H9 (cell line): ENCODE measurements at regions not wholly inside any gene's neighbourhood (a gene's known extent, or its start where the extent isn't known, plus 50 kb on each side); places are given as distances from the start of the nearest gene placed in this dataset.

Source experiments
- DNase-seq: peaks from one replicate; pipeline ENCODE4 v3.0.0-alpha.2; 2017
- H2AFZ ChIP-seq: one replicate; pipeline ENCODE4 v1.6.1; 2013; ENCODE audit warnings: mild to moderate bottlenecking, low read length, control low read depth, moderate library complexity
- H2AK5ac ChIP-seq: 2 replicates; pipeline ENCODE4 v1.6.1; 2013; ENCODE audit warnings: low read length, control low read depth, mixed read lengths; ENCODE audit not compliant: insufficient read length
- H2BK120ac ChIP-seq: one replicate; pipeline ENCODE4 v1.6.1; 2013; ENCODE audit warnings: low read depth, mild to moderate bottlenecking, low read length, control low read depth, inconsistent platforms; ENCODE audit not compliant: poor library complexity, severe bottlenecking
- H2BK12ac ChIP-seq: 2 replicates; pipeline ENCODE4 v1.6.1; 2013; ENCODE audit warnings: low read length, control low read depth, mixed read lengths, low read depth; ENCODE audit not compliant: insufficient read length
- H2BK15ac ChIP-seq: 2 replicates; pipeline ENCODE4 v1.6.1; 2013; ENCODE audit warnings: low read depth, low read length, control low read depth
- H2BK20ac ChIP-seq: one replicate; pipeline ENCODE4 v1.6.1; 2013; ENCODE audit warnings: low read depth, mild to moderate bottlenecking, low read length, control low read depth, inconsistent platforms; ENCODE audit not compliant: poor library complexity, severe bottlenecking
- H2BK5ac ChIP-seq: 2 replicates; pipeline ENCODE4 v1.6.1; 2013; ENCODE audit warnings: low read length, control low read depth, mixed read lengths; ENCODE audit not compliant: insufficient read length
- H3K14ac ChIP-seq: 2 replicates; pipeline ENCODE4 v1.6.1; 2013; ENCODE audit warnings: low read length, control low read depth; ENCODE audit not compliant: insufficient read depth
- H3K18ac ChIP-seq: 2 replicates; pipeline ENCODE4 v1.6.1; 2013; ENCODE audit warnings: low read depth, mild to moderate bottlenecking, mixed read lengths, low read length, control low read depth; ENCODE audit not compliant: insufficient read length
- H3K23ac ChIP-seq: 2 replicates; pipeline ENCODE4 v1.6.1; 2013; ENCODE audit warnings: low read length, control low read depth, mixed read lengths, low read depth; ENCODE audit not compliant: insufficient read length
- H3K23me2 ChIP-seq: 2 replicates; pipeline ENCODE4 v1.6.1; 2013; ENCODE audit warnings: low read depth, mild to moderate bottlenecking, mixed read lengths, low read length, control low read depth; ENCODE audit not compliant: insufficient read length, poor library complexity, severe bottlenecking
- H3K27ac ChIP-seq: 2 replicates; pipeline ENCODE4 v1.5.1; 2013; ENCODE audit warnings: low read length, control low read depth, mixed read lengths, low read depth; ENCODE audit not compliant: insufficient read length
- H3K27me3 ChIP-seq: 2 replicates; pipeline ENCODE4 v1.6.1; 2013; ENCODE audit warnings: low read length, control low read depth, inconsistent platforms; ENCODE audit not compliant: insufficient read depth
- H3K4ac ChIP-seq: 2 replicates; pipeline ENCODE4 v1.6.1; 2013; ENCODE audit warnings: low read depth, mild to moderate bottlenecking, control low read depth, inconsistent platforms, low read length, moderate library complexity
- H3K4me1 ChIP-seq: 2 replicates; pipeline ENCODE4 v1.6.1; 2013; ENCODE audit warnings: low read length, control low read depth, inconsistent platforms; ENCODE audit not compliant: insufficient read depth
- H3K4me2 ChIP-seq: 2 replicates; pipeline ENCODE4 v1.6.1; 2013; ENCODE audit warnings: low read length, control low read depth, mixed read lengths; ENCODE audit not compliant: insufficient read length, insufficient read depth
- H3K56ac ChIP-seq: 2 replicates; pipeline ENCODE4 v1.6.1; 2013; ENCODE audit warnings: low read depth, mild to moderate bottlenecking, mixed read lengths, low read length, control low read depth; ENCODE audit not compliant: insufficient read length
- H3K79me1 ChIP-seq: 2 replicates; pipeline ENCODE4 v1.6.1; 2013; ENCODE audit warnings: low read depth, mild to moderate bottlenecking, moderate library complexity, low read length, control low read depth, inconsistent platforms; ENCODE audit not compliant: insufficient read depth, poor library complexity, severe bottlenecking
- H3K79me2 ChIP-seq: 2 replicates; pipeline ENCODE4 v1.6.1; 2013; ENCODE audit warnings: low read length, control low read depth, inconsistent platforms; ENCODE audit not compliant: insufficient read depth
- H3K9ac ChIP-seq: 2 replicates; pipeline ENCODE4 v1.6.1; 2013; ENCODE audit warnings: low read length, control low read depth, mixed read lengths; ENCODE audit not compliant: insufficient read length; ENCODE audit errors: extremely low read depth
- H3K9me3 ChIP-seq: one replicate; pipeline ENCODE4 v1.6.1; 2013; ENCODE audit warnings: low read depth, low read length, inconsistent platforms; ENCODE audit not compliant: control insufficient read depth
- H3T11ph ChIP-seq: one replicate; pipeline ENCODE4 v1.6.1; 2013; ENCODE audit warnings: mild to moderate bottlenecking, low read length, control low read depth, inconsistent platforms
- H4K20me1 ChIP-seq: one replicate; pipeline ENCODE4 v1.6.1; 2013; ENCODE audit not compliant: control insufficient read depth, insufficient read length, insufficient read depth
- H4K5ac ChIP-seq: 2 replicates; pipeline ENCODE4 v1.6.1; 2013; ENCODE audit warnings: low read depth, mild to moderate bottlenecking, mixed read lengths, low read length, control low read depth; ENCODE audit not compliant: insufficient read length
- H4K8ac ChIP-seq: replicated peaks from 2 replicates; pipeline ENCODE4 v1.6.1; 2013; ENCODE audit warnings: low read length, control low read depth, mixed read lengths, low read depth; ENCODE audit not compliant: insufficient read length
- H4K91ac ChIP-seq: 2 replicates; pipeline ENCODE4 v1.6.1; 2013; ENCODE audit warnings: low read depth, mild to moderate bottlenecking, moderate library complexity, mixed read lengths, low read length, control low read depth; ENCODE audit not compliant: insufficient read length
- H3K27ac Mint-ChIP-seq, 3 experiments: 2 replicates in 2 of 3; 3 replicates in 1 of 3; pipeline ENCODE4 v1.8.0; 2020 to 2021; ENCODE audit warnings: mixed read lengths in 3 of 3, mild to moderate bottlenecking in 1 of 3, moderate library complexity in 1 of 3
- H3K27me3 Mint-ChIP-seq: 2 replicates; pipeline ENCODE4 v1.8.0; 2021; ENCODE audit warnings: low read depth, mild to moderate bottlenecking, moderate library complexity, mixed read lengths
- H3K36me3 Mint-ChIP-seq, 3 experiments: 2 replicates in 2 of 3; 3 replicates in 1 of 3; pipeline ENCODE4 v1.8.0; 2020 to 2021; ENCODE audit warnings: low read depth in 3 of 3, mixed read lengths in 3 of 3; ENCODE audit not compliant: insufficient read depth in 1 of 3
- H3K4me1 Mint-ChIP-seq, 2 experiments: 2 replicates each; pipeline ENCODE4 v1.8.0; 2020; ENCODE audit warnings: mixed read lengths in 2 of 2
- H3K4me3 Mint-ChIP-seq, 2 experiments: 2 replicates in 1 of 2; 3 replicates in 1 of 2; pipeline ENCODE4 v1.8.0; 2020 to 2021; ENCODE audit warnings: mild to moderate bottlenecking in 2 of 2, mixed read lengths in 2 of 2, moderate library complexity in 1 of 2
- H3K9me3 Mint-ChIP-seq, 2 experiments: 2 replicates in 1 of 2; 3 replicates in 1 of 2; pipeline ENCODE4 v1.8.0; 2020; ENCODE audit warnings: mild to moderate bottlenecking in 2 of 2, mixed read lengths in 2 of 2, moderate library complexity in 1 of 2
- TF ChIP-seq, protein P1 (sequence below): fragments of 200-600 bp; sonication (generic); conservative IDR thresholded peaks from 3 replicates; pipeline ENCODE4 v1.8.0; 2021; ENCODE audit warnings: antibody characterized with exemption, mild to moderate bottlenecking

GRCh38 chr4:30103455-30103854 lies 616.7 kb upstream of the PCDH7 start:
- Histone ChIP-seq H3K27me3 (no peaks in the 10 kb centered on the region), H3K79me2 (no peaks in the 10 kb centered on the region), H4K5ac (no peak overlapping the region), H2BK120ac (no peak overlapping the region), H3K4ac (no peak overlapping the region), H3K4me1 (no peaks in the 10 kb centered on the region), H2AFZ (no peak overlapping the region), H4K20me1 (no peaks in the 10 kb centered on the region), H3K4me2 (no peak overlapping the region), H3K56ac (no peak overlapping the region), H2BK15ac (no peak overlapping the region), H3K9ac (no peak overlapping the region), H2AK5ac (no peak overlapping the region), H3K9me3 (peaks cover 11% of the 10 kb centered on the region), H3K79me1 (no peaks in the 10 kb centered on the region), H3K23ac (no peak overlapping the region), H3K14ac (no peak overlapping the region), H2BK12ac (no peak overlapping the region), H4K91ac (no peak overlapping the region), H2BK20ac (no peak overlapping the region), H4K8ac (no peak overlapping the region), H2BK5ac (no peak overlapping the region), H3T11ph (no peak overlapping the region), H3K27ac (no peak overlapping the region), H3K23me2 (no peaks in the 10 kb centered on the region), H3K18ac (no peak overlapping the region)
- Mint-ChIP-seq H3K4me1 (peaks cover 4 to 13% of the 10 kb centered on the region in 2 experiments), H3K27me3 (no peaks in the 10 kb centered on the region), H3K27ac (peak overlapping the region in 2 of 3 experiments; percentile 22 to 74; a peak in 1 of 7 replicates), H3K36me3 (peaks cover 8 to 20% (median 13%) of the 10 kb centered on the region in 3 experiments), H3K4me3 (no peak overlapping the region), H3K9me3 (peaks cover 10 to 26% of the 10 kb centered on the region in 2 experiments; a peak in 4 of 5 replicates)
- TF ChIP-seq, protein P1, sequence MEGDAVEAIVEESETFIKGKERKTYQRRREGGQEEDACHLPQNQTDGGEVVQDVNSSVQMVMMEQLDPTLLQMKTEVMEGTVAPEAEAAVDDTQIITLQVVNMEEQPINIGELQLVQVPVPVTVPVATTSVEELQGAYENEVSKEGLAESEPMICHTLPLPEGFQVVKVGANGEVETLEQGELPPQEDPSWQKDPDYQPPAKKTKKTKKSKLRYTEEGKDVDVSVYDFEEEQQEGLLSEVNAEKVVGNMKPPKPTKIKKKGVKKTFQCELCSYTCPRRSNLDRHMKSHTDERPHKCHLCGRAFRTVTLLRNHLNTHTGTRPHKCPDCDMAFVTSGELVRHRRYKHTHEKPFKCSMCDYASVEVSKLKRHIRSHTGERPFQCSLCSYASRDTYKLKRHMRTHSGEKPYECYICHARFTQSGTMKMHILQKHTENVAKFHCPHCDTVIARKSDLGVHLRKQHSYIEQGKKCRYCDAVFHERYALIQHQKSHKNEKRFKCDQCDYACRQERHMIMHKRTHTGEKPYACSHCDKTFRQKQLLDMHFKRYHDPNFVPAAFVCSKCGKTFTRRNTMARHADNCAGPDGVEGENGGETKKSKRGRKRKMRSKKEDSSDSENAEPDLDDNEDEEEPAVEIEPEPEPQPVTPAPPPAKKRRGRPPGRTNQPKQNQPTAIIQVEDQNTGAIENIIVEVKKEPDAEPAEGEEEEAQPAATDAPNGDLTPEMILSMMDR: no peak
- DNase-seq: no peak
